ENCODE measurements at regions not wholly inside any gene's neighbourhood (a gene's known extent, or its start where the extent isn't known, plus 50 kb on each side); places are given as distances from the start of the nearest gene placed in this dataset.

DNA sequence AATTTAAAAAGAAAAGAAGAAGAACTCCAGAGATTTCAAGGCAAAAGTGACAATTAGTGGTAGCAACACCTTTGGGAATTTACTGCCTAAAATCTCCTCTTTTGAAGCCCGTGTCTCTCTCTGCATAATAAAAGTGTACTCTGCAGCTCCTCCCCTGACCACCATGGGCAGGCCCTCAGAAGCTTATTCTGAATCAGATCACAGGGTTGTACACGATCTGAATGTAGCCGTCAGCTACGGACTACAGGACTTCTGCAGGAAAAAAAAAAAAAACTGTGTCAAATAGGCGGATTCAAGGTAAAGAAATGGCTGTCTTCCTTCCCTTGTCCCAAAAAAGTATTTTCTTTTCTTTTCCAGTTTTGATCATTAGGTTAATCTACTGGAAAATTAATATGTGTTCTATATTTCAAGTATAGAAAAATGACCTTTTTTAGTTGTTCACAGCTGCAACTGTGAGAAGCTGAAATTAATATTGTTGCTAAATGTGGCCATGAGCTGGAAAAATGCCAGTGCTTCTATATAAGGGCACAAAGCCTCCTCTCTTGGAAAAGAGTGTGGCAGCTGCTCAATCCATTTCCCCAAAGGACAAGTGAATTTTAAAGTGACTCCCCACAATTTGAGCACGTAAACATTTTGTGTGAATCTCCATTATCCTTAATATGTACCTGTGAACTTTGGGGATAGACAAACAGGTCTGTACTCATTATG is 397.4 kb downstream of the C6orf118 start:
- no peak for DNase-seq

DNA sequence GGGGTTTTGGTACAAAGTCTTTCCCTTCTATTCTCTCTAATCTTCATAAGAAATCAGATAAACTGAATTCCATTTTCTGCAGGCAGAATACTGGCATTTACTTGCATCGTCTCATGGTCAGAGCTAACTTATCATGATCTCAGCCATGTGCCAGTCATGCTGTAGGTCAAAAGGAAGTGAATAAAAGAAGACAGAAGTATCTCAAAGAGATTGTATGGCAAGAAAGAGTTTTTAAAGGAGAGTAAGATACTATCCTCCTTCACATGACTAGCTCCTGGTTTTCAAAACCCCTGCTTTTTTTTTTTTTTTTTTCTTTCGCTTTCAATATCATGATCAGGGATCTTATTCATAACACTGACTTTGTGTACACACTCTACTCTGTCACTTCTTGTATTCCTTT is 398.3 kb downstream of the C6orf118 start:
- no peak for DNase-seq

DNA sequence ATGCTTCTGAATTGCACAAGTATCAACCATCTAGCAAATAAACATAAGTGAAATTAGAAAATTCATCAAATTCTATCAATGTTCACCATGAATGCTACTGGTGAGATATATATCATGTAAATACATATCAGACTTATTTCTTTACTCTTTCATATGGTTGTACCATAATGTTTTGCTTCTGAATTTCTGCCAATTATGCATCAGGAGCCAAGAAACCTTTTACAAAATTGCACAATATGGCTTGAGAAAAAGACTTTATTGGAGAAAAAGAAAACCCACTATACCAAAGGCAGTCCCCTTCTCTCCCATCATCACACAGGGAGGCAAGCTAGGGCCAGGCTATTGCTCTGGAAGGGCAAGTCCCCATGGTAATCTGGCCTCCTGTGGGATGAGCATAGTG is 402.6 kb downstream of the C6orf118 start:
- no peak for DNase-seq

DNA sequence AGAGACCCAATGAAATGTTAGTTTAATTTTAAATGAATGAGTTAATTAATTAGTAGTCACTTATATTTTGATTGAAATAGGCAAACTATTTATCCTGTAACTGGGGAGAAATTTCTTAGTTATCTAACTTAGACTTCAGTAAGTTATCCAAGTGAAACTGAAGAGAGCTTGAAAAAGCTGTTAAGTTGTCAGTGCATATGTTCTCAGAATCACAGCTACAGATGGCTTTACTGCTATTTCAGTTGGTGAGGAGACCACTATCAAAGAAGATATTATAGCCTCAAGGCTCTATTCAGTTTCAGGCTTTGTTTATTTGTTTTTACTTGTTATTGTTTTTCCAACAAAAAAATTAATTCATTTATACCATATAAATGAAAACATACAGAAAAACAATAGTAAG is 404.1 kb downstream of the C6orf118 start:
- no peak for DNase-seq

DNA sequence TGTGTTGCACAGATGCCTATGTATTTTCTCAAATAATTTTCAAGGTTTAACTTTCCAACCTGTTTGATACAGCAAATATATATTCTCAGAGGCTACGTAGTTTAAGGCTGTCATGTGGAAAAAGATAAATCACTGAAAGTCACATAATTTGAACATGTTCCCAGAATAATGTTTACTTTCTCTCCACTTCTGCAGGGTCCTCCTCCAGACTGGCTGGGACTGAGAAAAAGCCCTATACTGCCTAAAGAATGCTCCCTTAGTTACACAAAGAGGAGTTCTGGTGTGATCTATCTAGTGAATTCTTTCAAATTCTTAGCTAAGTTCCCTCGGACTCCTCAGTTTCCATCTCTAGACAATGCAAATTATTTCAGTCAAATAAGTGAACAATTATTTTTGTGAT is 411.0 kb downstream of the C6orf118 start:
- no peak for DNase-seq

DNA sequence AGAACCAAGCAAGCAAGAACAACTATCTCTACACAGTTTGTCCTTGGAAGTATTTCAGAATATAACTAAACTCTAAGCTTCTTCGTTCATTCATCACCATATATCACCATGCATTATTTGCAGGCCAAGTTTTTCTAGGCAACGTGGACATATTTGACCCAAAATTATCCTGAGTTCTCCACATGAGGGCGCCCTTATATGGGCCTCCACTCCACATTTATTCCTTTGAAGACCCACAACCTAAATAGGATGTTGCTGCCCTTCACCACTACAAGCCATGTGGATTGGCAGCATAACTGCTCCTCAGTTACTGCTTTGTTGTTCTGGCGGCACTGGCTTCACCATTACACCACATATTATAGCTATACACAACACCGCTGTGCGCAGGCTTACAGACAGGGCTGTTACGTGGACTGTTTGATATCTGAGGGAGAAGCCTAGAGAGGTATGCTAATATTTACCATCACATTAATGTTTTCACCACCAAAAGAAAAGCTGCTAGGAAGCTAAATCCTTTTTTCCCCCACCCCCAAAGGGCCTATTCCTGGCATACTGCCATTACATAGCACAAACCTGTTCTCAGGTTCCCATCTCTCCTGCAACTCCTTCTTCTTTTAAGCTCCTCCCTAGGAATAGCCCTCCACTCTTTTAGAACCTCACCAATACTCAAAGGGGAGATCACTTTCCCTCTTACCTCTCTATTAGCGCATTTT is 411.7 kb downstream of the C6orf118 start:
- DNase-seq: no peak

DNA sequence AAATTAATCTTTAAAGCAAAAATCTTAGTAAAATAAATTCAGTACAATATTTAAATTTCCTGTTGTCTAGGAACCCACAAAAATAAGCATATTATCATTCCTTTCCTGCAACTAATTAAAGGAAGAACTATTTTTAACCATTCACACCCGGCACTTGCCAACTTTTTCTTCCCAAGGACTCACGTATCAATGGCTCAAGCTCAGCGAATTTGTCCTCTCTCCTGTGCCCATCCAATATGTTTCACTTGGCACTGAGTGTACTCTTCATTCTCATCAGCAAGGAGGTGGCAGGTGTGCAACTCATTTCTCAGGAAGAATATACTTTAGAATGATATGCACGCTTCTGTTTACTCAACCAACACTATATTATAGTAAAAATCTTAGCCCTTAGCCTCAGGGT is 419.4 kb downstream of the C6orf118 start:
- no peak for DNase-seq

DNA sequence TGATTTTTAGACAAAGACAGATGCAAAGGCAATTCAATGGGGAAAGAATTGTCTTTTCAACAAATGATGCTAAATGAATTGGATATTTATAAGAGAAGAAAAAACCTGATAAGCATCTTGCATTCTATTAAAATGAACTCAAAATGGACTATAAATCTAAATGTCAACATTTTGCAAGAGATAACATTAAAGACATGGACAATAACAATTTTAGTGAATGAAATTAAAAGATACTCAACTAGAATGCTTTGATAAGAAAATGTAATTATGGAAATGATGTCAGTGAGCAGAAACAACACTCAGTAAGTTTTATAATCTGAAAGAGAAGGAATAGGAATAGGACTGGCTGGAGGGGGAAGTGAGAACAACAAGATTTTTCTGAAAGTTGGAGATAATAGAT is 421.7 kb downstream of the C6orf118 start:
- no peak for DNase-seq

DNA sequence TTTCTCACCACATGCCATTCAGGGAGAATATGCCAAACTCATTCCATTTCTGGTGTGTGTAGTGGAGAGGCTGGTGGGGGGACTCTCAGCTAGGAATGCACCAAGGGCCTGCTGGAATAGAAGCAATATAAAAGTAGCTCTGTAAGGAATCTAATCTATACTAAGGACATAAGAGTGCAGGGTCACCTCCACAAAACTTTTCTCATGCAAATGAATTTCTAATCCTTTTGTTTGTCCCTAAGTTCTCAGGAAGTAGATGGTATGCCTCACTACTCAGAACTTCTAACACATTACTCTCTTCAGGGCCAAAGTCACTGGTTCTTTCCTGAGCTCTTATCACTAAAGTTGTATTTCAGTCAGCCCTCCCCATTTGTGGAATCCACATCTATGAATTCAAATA is 427.2 kb downstream of the C6orf118 start:
- DNase-seq: no peak

DNA sequence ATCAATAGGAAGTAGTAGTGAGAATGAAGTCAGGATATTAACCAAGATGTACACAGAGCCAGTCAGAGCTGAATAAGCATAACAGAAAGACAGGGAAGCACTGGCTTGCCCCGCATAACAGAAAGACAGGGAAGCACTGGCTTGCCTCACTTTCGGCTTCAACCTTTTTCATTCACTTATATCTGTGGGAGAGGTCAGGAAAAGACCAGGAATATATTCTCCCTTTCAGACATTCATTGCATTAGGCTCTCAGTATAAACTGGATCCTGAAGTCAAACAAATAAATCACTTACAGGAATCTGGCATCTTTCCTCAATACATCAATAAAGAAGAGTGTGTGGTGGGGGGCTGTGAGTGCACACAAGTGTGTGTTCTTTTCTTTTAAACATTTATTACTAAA is 437.6 kb downstream of the C6orf118 start:
- DNase-seq: no peak

DNA sequence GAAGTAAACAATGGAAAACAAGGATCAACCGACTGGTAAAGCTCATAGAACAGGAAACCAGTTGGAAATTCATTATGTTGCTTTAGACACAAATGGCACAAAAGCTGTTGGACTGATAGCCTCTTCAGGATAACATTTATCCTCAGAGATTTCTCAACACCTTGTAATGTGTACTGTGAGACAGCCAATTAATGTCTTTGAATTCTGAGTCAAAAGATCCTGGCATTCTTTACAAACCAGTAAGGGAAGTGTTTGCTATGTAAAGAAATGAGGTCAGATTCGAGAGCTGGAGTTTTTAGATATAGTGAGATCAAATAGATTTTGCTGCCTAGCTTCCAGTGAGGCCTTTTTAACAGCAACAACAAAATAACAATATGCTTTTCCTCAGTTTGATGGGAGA is 439.2 kb downstream of the C6orf118 start:
- DNase-seq: no peak

DNA sequence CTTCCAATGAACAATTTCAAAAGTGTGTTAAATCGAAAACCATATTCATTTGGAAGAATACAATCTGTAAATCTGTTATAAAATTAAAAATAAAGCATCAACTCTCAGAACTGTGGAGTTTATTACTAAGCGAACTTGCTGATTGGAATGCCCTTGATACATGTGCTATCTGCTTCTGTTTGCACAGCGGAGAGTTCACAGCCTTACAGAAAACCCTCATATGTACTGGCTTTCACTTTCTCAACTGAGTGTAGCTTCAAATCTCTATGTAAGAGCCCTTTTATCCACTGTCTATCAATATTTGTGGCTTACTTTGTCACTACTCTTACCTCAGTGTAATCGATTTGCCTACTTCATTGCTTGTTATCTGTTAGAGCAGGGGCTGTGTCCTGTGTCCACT is 447.4 kb downstream of the C6orf118 start:
- DNase-seq: no peak

DNA sequence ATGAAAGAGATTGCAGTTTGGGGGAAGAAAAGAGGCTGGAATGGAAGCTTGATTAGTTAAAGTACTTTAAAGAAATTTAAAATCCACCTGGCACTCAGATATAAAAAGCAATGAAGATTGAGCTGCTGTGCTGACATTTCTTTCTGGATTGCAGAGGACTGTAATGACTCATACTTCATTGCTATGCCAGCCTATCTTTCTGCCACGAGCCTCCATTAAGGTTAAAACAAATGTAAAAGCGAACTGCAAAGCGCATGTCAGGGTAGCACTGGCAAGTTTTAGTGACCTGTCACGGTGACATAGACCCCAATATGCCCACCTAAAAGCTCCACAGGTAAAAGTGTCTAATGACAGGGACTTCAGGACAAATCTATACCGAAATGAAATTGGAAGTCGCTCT is 449.6 kb downstream of the C6orf118 start:
- DNase-seq: no peak

DNA sequence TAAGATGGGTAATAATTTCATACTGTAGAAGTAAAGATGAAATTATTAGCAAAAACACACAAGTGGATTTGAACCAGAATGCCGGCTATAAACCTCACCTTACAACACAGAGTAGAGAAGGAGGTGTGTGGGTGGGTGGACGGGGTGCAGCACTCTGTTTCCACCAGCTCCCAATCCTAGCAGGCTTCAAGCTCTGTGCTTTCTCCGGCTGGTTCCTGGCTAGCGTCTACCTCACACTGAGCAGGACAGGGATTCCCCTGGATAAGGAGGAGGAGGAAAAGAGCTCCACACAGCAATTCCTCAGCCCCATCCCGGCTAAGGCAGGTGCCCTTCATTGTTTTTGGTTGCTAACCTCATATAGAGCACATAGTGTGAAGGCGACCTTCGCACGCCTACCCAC is 453.3 kb downstream of the C6orf118 start:
- no peak for DNase-seq

DNA sequence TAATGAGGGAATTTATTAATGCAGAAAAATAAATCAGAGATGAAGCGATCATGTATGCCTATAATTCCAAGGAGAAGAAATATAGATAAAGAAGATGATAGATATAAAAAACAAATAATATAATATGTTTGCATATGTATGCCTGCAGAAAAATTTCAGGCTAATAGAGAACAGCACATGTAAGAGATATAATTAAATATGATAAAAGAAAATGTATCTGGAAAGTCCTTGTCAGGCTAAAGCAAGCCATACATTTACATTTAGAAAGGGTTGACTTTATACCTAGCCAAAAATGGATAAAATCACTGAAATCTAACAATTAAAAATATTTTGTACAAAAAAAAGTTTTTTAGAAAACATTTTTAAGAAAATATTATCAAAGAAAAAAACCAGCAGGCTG is 454.1 kb downstream of the C6orf118 start:
- DNase-seq: no peak

DNA sequence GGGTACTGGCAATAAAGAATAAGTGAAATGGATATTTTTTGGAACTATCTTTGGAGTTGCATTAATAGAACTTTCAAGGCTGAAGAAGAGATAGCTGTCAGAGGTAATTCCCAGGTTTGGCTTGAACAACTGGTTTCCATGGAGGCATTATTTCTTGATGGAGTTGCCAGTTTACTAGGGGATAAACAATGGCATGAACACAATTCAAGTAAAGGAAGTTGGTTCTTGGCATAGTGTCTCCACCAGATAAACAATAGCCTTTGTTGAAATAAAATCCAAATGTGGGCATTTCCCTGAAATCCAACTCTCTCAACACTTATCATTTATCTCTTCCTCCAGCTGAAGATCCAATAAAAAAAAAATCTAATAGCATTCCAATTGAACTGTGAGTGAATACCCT is 454.9 kb downstream of the C6orf118 start:
- DNase-seq: no peak

DNA sequence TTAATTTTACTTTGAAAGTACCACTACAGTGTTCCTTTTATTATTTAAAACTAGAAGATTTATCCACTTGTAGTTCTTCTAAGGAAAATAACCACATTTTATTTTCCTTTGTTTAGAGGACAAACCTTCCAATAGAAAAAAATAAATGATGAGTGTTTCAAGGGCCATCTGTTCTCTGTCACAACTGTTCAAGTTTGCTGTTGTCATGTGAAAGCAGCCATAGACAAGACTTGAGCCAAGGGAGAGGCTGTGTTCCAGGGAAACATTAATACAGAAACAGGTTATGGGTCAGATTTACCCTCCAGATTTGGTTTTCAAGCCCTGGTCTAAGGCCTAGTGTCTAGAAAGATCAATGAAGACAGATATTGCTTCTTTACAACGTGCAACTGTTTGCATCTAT is 463.6 kb downstream of the C6orf118 start:
- DNase-seq: no peak

DNA sequence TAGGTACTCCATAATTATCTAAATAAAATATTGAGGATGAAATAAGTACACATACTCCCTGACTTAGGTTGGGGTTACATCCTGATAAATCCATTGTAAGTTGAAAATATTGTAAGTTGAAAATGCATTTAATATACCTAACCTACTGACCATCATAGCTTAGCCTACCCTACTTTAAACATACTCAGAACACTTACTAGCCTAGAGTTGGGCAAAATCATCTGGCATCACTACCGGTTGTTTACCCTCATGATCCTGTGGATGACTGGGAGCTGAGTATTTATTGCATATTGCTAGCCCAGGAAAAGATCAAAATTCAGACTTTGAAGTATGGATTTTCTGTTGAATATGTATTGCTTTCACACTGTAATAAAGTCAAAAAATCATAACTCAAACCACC is 467.3 kb downstream of the C6orf118 start:
- no peak for DNase-seq

DNA sequence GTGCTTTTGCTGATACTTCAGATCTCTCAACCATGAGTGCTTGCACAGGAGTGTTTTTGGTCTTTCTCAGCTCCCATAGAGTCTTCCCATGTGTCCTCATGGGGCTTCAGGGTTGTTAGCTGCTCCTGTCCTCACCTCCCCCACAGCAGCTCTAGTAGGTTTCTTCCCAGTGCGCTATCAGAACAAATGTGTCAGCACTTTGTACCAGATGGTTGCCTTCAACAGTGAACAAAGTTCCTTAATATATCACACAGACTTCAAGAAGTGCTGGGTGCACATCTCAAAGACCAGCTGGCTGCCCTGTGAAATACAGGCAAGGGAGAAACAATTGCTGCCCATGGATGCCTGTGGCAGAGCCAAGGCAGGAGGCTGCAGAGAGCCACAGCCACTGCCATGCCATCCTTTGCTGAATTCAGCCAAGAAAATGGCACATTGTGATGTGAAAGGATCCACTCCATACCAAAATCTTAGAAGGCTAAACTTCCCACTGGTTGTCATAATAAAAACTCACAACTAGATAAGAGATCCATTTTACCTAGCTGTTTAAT is 471.3 kb downstream of the C6orf118 start:
- DNase-seq: no peak

DNA sequence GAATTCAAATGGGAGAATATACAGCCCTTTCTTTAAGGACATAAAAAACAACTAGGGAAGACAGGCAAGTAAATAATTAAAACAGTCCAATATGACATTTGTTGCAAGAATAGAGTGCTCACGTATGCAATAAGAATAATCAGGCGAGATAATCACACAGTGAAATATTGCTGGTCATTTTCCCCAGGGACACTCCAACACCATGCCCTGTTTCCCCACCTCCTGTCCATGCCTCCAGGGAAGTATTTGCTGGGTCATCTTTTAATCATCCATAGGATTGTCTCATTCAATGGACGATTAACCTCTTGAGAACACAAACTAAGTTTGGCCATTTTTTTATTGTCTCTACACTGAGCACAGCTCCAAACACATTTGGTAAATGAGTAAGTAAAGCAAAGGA is 472.9 kb downstream of the C6orf118 start:
- no peak for DNase-seq

DNA sequence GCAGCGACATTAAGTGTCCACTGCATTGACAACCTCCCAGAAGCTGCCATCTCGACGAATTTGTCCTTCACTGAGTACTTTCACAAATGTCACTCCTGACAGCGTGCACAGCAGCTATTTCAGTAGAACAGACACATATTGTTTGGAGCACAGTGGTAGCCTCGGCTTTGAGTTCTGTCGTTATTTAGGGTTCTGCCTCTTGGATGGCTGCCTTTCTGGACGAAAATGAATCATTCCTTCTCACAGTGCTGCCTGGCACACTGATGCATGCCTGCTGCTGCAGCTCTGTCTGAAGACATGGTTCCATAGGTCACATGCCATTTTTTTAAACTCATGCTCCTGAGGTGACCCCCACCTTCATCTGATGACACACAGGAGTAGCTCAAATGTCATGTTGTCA is 477.0 kb downstream of the C6orf118 start:
- DNase-seq: no peak

DNA sequence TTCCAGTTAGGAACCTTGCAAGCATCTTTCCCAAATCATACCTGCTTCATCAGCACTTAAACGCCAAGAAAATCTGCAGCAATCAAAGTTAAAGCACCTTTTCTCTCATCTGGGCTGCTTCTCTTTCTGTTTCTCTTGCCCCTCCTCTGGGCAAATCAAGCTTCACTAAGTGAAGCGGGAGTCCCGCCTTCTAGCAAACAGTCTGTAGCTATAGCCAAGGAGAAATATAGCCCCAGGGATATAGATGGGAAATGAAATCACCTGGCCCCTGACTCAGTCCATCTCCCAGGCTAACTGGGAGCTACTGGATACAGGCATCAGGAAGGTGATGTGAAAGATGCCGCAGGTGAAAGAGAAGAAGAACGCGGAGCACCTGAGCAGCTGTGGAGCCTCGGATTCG is 481.9 kb downstream of the C6orf118 start:
- no peak for DNase-seq

DNA sequence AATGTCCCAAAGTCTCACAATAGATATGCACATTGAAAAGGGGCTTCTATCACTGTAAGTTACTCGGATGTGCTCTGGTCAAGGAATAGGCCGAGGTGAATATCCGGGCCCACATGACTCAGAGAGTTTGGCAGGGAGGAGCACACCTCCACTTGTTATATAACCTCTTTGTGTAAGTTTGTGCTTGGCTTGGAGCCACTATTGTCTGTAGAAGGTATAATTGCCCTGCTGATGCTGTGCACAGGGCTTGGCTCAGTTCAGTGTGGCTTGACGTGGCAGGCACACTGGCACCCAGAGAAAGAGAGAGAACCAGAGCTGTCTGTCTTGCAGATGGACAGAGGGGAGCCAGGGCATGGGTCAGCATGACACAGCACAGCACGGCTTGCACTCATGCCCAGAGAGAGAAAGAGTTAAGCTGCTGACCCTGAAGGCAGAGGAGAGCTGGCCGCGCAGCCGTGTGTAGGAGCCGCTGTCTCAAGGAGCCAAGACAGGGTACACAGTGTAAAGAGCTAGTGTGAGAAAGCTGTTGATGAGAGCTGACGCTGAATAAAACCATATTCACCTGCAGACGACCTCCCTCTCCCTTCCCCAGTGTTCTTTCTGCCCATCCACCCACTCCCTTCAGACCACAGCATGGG is 482.5 kb downstream of the C6orf118 start:
- DNase-seq: no peak

DNA sequence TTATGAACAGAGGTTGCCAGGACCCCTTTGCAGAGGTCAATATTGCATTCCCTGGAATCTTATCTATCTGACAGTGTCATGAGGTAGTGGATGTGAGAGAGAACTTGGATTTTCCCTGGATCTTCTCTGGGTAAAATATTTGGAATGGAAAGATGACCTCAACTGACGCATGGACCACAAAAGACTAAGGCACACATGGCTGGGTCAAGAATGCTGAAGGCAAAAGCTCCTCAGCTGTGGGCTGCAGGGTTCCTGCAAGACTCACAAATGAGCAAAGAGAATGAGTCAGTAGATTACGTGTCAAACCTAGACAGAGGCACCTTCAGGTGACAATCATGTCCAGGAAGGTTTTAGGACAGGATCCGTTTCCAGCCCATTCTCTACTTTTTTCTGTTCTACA is 484.0 kb downstream of the C6orf118 start:
- no peak for DNase-seq
